GM21515 (cell line): ENCODE measurements at regions not wholly inside any gene's neighbourhood (a gene's known extent, or its start where the extent isn't known, plus 50 kb on each side); places are given as distances from the start of the nearest gene placed in this dataset.

Source experiments
- ATAC-seq: cut with Tn5 transposase; IDR thresholded peaks from one replicate; pipeline ENCODE4 v1.9.1; 2021; ENCODE audit not compliant: unreplicated experiment

DNA sequence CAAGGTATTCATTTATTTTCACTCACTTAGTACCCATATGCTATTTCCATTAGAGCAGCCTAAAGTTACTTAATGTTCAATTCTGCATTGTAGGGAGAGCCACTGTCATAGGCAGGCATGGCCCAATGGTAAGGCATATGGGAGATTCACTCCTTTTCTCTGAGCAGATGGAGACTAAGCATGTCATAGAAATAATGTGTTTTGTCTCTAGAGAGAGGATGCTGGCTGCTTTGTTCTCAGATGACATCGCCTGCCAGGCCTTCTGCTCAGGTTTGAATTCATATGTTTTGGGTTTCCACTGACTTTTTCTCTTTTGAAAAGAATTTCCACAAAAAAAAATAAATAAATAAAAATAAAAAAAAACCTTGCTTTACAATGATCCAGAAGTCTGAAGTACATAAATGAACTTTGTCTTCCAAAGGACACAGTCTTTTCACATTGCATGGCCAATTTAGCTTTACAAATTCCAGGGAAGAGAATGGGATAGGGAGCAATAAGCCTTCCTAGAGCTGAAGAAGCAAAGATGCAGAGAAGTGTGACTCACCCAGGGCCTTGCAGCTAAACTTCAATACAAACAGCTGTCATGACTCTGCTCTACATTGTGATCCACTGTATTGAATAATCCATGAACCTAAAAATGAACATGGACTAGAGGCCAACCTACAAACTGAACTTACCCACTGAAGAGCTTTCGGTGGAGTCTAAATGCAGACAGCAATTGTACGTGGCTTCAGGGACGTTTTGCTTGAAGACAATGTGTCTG, 422.5 kb downstream of the CMPK2 start:
- ATAC-seq = no peak

DNA sequence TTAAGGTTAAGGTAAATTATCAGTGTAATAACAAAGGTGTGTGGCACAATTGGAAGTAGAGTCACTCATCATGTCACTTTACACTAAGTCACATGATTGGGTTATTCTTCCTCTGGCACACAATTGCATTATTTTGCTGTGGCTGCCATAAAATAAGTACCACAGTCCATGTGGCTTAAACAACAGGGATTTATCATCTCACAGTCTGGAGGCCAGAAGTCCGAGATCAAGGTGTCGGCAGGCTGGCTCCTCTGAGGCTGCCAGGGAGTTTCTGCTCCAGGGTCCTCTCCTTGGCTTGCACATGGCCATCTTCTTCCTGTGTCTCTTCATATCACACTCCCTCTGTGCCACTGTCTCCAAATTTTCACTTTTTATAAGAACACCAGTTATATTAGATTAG, 421.2 kb downstream of the CMPK2 start:
- ATAC-seq = no peak

DNA sequence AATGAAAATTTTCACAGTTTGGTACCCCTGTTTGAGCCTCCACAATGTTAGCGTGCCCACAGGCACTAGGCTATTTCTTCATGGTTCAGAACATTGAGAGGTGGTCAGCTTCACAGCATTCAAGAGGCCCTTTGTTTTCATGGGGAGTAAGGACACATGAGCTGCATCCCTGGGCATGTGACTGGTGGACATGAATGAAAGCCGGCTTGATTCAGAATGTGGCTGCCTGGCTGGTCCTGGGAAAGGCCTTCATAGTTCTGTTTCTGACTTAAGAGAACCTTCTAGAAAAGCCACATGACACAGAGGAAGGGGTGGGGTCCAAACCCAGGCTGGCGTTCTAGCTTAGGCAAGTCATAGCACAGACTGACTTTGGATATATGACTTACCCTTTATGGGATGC, 420.6 kb downstream of the CMPK2 start:
- ATAC-seq = no peak

DNA sequence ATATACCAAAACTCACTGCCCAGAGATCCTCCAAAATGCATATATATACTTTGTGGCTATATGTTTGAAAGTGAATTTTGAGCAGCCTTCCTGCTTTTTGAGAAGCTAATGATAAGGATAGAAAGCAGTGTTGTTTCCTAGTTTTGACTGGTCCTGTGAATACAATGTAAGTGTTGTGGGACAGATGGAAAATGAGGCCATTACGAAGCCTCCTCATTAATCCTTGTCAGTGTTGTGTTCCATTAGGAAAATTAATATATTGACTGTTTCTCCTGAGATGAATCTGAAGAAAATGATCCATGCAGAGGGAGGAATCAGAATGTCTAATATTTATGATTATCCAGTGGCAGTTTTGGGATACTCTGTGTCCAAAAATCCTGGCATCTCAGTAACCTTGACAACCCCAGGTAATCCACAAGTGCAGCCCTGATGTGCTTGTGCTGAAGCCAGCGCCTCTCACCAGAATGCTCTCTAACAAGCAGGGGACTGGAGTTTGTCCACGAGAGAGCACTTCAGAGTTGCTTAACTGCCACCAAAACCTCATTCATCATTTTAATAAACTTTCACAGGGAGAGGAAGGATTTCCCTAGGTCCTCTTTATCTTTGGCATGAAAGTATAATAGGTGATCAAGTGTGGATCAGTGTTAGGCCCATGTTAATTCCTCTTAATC, 418.6 kb downstream of the CMPK2 start:
- no peak for ATAC-seq

- no peak for ATAC-seq
Observed at GRCh38 chr2:6448893-6449292, 416.8 kb downstream of the CMPK2 start.

DNA sequence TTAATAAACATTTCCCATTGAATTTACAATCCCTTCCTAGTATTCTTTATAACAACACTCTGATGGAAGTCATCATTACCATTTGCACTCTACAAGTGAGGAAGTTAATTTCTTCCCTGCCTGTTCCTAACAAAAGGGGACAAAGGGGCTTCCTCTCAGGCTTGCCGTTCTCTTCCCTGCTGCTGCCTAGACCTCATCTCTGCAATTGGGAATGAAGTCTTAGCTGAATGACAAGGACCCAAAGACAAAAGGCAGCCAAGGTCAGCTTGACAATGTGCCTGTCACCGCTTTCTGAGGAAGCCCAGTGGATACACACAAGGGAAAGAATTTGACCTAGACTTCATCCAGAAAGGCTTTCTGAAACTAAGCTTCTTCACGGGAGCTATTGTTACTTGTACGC, 416.4 kb downstream of the CMPK2 start:
- ATAC-seq = no peak

GRCh38 chr2:6452702-6453481, 412.8 kb downstream of the CMPK2 start:
- no peak for ATAC-seq

GRCh38 chr2:6454286-6454990, 411.3 kb downstream of the CMPK2 start:
- ATAC-seq = no peak

DNA sequence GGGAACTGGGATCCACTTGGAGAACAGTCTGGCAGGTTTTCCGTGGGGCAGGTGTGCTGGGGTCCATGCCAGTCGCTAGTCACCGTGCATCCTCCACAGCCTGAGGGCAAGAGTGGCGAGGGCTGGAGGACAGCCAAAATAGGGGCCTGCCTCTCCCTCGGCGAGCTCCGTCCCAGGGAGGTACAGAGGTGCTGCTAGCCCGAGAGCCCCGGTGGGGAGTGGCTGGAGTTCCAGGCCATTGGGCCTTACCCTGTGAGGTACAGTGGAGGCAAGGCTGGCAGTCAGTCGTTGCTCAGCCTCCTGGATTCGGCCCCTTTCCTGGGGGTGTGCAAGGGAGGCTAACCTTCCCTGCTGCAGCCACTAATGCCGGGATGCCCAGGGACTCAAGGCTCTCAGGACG, 406.6 kb downstream of the CMPK2 start:
- no peak for ATAC-seq

GRCh38 chr2:6470518-6470917, 395.2 kb downstream of the CMPK2 start:
- no peak for ATAC-seq

DNA sequence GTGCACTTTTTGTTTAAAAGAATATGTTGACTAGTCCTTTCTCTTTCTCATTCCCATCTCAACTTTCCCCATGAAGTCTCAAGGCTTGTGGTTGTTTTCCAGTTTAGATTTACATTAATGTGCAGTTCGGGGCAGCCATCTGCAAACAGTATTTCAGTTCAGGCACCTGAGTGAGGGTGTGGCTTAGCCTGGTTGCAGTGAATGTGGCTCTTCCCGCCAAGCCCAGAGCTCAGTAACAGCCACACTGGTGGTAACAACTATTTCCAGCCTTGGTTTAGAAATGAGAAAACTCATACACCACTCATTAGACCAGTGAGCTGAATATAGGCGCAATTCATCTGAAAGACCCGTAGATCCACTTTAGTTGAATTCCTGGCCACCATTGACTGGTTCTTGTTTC, 394.3 kb downstream of the CMPK2 start:
- ATAC-seq = no peak

- no peak for ATAC-seq
Observed at GRCh38 chr2:6474161-6475140, 391.3 kb downstream of the CMPK2 start.

DNA sequence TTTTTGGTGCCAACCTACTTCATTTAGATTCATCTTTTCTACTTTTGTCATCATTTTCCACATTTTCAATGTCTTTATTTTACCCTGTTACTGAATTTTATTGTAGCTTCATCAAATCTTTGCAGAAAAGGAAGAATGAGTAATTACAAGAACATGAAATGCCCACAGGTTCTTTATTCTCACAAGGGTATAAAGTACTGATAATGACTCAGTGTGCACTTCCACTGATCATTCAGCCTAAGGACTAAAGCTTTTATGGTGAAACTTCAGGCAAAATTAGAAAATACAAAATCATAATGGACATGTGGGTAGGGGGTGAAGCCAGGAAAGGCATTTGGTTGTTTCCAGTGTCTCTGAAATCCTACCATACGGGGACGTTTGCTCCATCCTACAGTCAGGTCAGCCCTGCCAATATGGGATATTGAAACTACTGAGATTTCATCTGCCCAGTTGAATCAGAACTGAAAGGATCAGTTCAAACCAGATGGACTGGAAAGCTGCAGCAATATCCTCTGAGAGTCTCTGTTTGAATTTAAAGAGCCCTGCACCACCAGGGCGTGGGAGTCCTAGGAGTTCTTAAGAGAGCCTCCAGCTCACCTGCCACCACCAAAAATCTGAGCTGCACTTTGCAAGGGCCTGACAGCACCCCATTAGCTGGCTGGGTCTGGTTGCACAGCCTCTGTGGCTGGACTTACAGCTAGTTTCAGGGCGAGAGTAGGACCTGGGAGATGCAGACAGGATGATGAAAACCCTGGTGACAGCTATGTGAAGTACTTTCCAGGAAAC, 390.4 kb downstream of the CMPK2 start:
- peak; percentile 63 for ATAC-seq

- no peak for ATAC-seq
Observed at GRCh38 chr2:6480514-6480913, 385.2 kb downstream of the CMPK2 start.

- no peak for ATAC-seq
Observed at GRCh38 chr2:6482256-6482655, 383.5 kb downstream of the CMPK2 start.

- no peak for ATAC-seq
Observed at GRCh38 chr2:6487765-6488164, 377.9 kb downstream of the CMPK2 start.

DNA sequence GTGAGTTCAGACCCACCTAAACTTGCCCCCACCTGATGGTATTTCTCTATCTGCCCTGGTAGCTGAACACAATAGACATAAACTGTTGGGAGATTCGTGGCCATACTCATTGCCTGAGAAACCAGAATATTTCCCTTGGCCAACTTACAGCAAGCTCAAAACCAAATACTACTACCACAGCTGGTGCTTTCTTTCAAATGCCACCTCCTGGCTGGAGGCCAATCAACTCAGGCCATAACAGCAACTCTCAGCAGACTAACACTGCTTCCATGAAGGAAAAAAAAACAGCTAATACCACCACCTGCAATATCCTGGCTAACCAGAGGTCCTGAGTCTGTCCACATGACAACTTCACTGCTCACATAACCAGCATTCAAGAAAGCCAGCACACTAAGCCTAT, 373.1 kb downstream of the CMPK2 start:
- ATAC-seq = no peak

DNA sequence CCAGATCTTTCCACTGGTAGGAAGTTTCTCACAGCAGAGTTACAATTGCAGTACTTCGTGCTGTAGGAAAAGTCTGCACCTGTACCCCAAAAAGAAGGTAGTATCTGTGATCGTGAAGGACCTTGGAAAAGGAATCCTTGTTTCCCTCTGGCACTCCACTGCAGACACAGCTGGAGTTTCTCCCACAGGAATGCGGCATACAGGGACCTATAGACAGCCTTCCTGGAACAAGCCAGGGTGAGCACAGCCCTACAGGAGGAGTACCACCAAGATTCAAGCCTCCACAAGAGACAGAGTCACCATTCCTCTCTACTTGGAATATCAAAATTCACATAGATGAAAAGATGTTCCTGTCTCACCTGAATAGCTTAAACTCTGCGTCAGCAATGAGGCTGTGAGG, 372.4 kb downstream of the CMPK2 start:
- no peak for ATAC-seq

- no peak for ATAC-seq
Observed at GRCh38 chr2:6493669-6494068, 372.0 kb downstream of the CMPK2 start.
